ENCODE measurements at regions not wholly inside any gene's neighbourhood (a gene's known extent, or its start where the extent isn't known, plus 50 kb on each side); places are given as distances from the start of the nearest gene placed in this dataset.

DNA sequence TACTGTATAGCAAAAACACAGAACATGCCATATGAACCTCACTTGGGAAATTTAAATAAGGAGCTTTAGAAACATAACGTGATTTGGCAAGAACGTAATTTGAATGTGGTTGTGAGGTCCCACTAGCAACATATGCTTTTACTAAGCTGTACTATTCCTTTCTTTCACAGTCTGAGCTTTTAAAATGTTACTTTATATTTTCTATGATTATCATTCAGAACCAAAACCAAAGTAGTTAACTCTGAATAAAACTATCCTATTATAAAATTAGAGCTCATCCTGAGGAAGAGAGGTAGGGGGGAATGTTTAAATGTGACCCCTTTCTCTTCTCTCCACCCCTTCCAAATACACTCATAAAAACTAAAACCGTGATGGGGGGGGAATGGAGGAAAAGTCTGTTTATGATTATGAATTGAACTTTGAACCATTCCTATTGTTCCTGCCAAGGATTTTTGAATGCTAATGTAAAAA lies 435.7 kb downstream of the NFIB start:
- no peak for TF ChIP-seq GABPA (IDR thresholded peaks at IDR 0.05; ENCODE audit: low read depth)
- no peak for TF ChIP-seq SPI1 (IDR thresholded peaks at IDR 0.05; ENCODE audit: borderline replicate concordance, low read depth)
- TF ChIP-seq, protein P1, sequence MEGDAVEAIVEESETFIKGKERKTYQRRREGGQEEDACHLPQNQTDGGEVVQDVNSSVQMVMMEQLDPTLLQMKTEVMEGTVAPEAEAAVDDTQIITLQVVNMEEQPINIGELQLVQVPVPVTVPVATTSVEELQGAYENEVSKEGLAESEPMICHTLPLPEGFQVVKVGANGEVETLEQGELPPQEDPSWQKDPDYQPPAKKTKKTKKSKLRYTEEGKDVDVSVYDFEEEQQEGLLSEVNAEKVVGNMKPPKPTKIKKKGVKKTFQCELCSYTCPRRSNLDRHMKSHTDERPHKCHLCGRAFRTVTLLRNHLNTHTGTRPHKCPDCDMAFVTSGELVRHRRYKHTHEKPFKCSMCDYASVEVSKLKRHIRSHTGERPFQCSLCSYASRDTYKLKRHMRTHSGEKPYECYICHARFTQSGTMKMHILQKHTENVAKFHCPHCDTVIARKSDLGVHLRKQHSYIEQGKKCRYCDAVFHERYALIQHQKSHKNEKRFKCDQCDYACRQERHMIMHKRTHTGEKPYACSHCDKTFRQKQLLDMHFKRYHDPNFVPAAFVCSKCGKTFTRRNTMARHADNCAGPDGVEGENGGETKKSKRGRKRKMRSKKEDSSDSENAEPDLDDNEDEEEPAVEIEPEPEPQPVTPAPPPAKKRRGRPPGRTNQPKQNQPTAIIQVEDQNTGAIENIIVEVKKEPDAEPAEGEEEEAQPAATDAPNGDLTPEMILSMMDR (IDR thresholded peaks at IDR 0.05; ENCODE audit: insufficient read depth, low read length), result no peak
- TF ChIP-seq, protein P2, sequence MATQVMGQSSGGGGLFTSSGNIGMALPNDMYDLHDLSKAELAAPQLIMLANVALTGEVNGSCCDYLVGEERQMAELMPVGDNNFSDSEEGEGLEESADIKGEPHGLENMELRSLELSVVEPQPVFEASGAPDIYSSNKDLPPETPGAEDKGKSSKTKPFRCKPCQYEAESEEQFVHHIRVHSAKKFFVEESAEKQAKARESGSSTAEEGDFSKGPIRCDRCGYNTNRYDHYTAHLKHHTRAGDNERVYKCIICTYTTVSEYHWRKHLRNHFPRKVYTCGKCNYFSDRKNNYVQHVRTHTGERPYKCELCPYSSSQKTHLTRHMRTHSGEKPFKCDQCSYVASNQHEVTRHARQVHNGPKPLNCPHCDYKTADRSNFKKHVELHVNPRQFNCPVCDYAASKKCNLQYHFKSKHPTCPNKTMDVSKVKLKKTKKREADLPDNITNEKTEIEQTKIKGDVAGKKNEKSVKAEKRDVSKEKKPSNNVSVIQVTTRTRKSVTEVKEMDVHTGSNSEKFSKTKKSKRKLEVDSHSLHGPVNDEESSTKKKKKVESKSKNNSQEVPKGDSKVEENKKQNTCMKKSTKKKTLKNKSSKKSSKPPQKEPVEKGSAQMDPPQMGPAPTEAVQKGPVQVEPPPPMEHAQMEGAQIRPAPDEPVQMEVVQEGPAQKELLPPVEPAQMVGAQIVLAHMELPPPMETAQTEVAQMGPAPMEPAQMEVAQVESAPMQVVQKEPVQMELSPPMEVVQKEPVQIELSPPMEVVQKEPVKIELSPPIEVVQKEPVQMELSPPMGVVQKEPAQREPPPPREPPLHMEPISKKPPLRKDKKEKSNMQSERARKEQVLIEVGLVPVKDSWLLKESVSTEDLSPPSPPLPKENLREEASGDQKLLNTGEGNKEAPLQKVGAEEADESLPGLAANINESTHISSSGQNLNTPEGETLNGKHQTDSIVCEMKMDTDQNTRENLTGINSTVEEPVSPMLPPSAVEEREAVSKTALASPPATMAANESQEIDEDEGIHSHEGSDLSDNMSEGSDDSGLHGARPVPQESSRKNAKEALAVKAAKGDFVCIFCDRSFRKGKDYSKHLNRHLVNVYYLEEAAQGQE (IDR thresholded peaks at IDR 0.05; ENCODE audit: insufficient replicate concordance, low read depth), result no peak
- TF ChIP-seq POLR2AphosphoS5 (IDR thresholded peaks at IDR 0.05; ENCODE audit: low read depth), result no peak
- Histone ChIP-seq H3K27me3 (ENCODE audit: insufficient read depth, poor library complexity, severe bottlenecking) (no peaks in the 10 kb centered on the region), H3K27ac (replicated peaks) (no peak overlapping the region), H3K4me3 (replicated peaks; ENCODE audit: insufficient read depth, low read length) (no peak overlapping the region)
- DNase-seq (ENCODE audit: low read depth in 1 of 2, low spot score in 1 of 2), result no peak

DNA sequence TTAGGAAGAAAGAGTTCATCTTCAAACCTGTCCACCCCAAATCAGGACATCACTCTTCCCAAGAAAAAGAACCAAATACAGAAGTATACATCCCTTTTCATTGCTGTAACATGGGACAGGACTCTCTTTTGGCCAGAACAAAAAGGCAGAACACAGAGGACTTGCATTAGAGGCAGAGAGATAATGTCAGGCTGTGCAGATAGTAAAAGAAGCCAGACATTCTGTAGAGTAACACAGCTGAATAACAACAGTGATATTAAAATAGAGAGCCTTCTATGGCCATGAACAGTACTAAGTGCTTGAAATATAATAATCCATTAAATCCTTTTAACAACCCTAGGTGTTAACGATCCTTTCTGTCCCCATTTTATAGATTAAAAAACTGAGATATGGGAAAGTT lies 437.2 kb downstream of the NFIB start:
- no peak for DNase-seq (ENCODE audit: low read depth in 1 of 2, low spot score in 1 of 2)
- Histone ChIP-seq H3K27ac (replicated peaks) (no peak overlapping the region), H3K4me3 (replicated peaks; ENCODE audit: insufficient read depth, low read length) (no peak overlapping the region), H3K27me3 (ENCODE audit: insufficient read depth, poor library complexity, severe bottlenecking) (no peaks in the 10 kb centered on the region)
- TF ChIP-seq SPI1 (IDR thresholded peaks at IDR 0.05; ENCODE audit: borderline replicate concordance, low read depth) (no peak), GABPA (IDR thresholded peaks at IDR 0.05; ENCODE audit: low read depth) (no peak), POLR2AphosphoS5 (IDR thresholded peaks at IDR 0.05; ENCODE audit: low read depth) (no peak)
- TF ChIP-seq, protein P1 (IDR thresholded peaks at IDR 0.05; ENCODE audit: insufficient read depth, low read length), result no peak
- TF ChIP-seq, protein P2 (IDR thresholded peaks at IDR 0.05; ENCODE audit: insufficient replicate concordance, low read depth), result no peak

DNA sequence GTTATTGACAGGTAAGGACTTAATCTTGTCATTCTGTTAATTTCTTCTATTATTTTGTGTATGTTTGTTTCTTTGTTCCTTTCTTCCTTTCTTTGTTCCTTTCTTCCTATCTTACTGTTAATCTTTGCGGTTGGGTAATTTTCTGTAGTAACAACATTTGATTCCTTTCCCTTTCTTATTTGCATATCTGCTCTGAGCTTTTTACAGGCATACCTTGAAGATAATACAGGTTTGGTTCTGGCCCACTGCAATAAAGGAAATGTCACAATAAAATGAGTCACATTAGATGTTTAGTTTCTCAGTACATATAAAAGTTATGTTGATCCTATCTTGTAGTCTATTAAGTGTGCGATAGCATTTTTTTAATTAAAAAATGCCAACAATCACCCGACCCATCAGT lies 440.7 kb downstream of the NFIB start:
- Histone ChIP-seq H3K27me3 (ENCODE audit: insufficient read depth, poor library complexity, severe bottlenecking) (no peaks in the 10 kb centered on the region), H3K4me3 (replicated peaks; ENCODE audit: insufficient read depth, low read length) (no peak overlapping the region), H3K27ac (replicated peaks) (no peak overlapping the region)
- DNase-seq (ENCODE audit: low read depth in 1 of 2, low spot score in 1 of 2), result no peak
- TF ChIP-seq GABPA (IDR thresholded peaks at IDR 0.05; ENCODE audit: low read depth), result no peak
- TF ChIP-seq SPI1 (IDR thresholded peaks at IDR 0.05; ENCODE audit: borderline replicate concordance, low read depth), result no peak
- TF ChIP-seq, protein P2 (IDR thresholded peaks at IDR 0.05; ENCODE audit: insufficient replicate concordance, low read depth), result no peak
- TF ChIP-seq POLR2AphosphoS5 (IDR thresholded peaks at IDR 0.05; ENCODE audit: low read depth), result no peak
- TF ChIP-seq, protein P1 (IDR thresholded peaks at IDR 0.05; ENCODE audit: insufficient read depth, low read length), result no peak
